T-cell (primary cell): ENCODE measurements at regions not wholly inside any gene's neighbourhood (a gene's known extent, or its start where the extent isn't known, plus 50 kb on each side); places are given as distances from the start of the nearest gene placed in this dataset.

ENCODE experiments used
- ATAC-seq, 4 experiments: fragments of 200-7000 bp in 3 of 4; fragments of 150-1000 bp in 1 of 4; cut with Tn5 transposase; replicated peaks in 1 of 4; 1 replicate in 3 of 4; 2 replicates in 1 of 4; pipeline ENCODE4 v1.10.0; 2021; ENCODE audit warnings: moderate library complexity in 3 of 4, mild to moderate bottlenecking in 2 of 4, moderate number of reproducible peaks in 1 of 4
- CTCF ChIA-PET, 2 donors: fragments of 300-600 bp; sonication (Branson Sonifier 250); formaldehyde crosslinking; loops; one replicate each; lab custom pipeline; 2022; ENCODE audit warnings: antibody characterized with exemption in 2 of 2; lab: Charles Lee
- POLR2A ChIA-PET, 2 donors: fragments of 300-600 bp; sonication (Branson Sonifier 250); formaldehyde crosslinking; loops; one replicate each; lab custom pipeline; 2022; ENCODE audit warnings: antibody characterized with exemption in 2 of 2; lab: Charles Lee
- DNase-seq, 35 experiments: peaks; one replicate each; pipeline versions ENCODE4 v3.0.0 to v3.0.0-alpha.2; 2013 to 2023
- H3K27ac ChIP-seq: one replicate; pipeline ENCODE4 v1.5.1; 2013; ENCODE audit warnings: low read length
- H3K27me3 ChIP-seq, 2 experiments: replicated peaks in 1 of 2; 1 replicate in 1 of 2; 2 replicates in 1 of 2; pipeline versions ENCODE4 v1.6.1 to v1.7.0; 2013; ENCODE audit warnings: low read length in 1 of 2, mixed read lengths in 1 of 2; ENCODE audit not compliant: control insufficient read depth in 2 of 2, insufficient read depth in 2 of 2; ENCODE audit errors: extremely low read depth in 1 of 2
- H3K36me3 ChIP-seq, 2 donors: 1 replicate in 1 of 2; 2 replicates in 1 of 2; pipeline versions ENCODE4 v1.6.1 to v1.7.0; 2013; ENCODE audit warnings: low read length in 1 of 2; ENCODE audit not compliant: control insufficient read depth in 2 of 2, insufficient read depth in 1 of 2; ENCODE audit errors: extremely low read depth in 1 of 2
- H3K4me1 ChIP-seq, 2 experiments: 1 replicate in 1 of 2; 2 replicates in 1 of 2; pipeline versions ENCODE4 v1.6.1 to v1.7.0; 2013; ENCODE audit warnings: low read length in 2 of 2, mixed read lengths in 1 of 2; ENCODE audit not compliant: insufficient read depth in 2 of 2, control insufficient read depth in 1 of 2; ENCODE audit errors: extremely low read depth in 1 of 2
- H3K4me3 ChIP-seq, 2 donors: 1 replicate in 1 of 2; 2 replicates in 1 of 2; pipeline versions ENCODE4 v1.5.1 to v1.7.0; 2013; ENCODE audit warnings: mild to moderate bottlenecking in 2 of 2, low read length in 1 of 2, moderate library complexity in 1 of 2; ENCODE audit not compliant: control insufficient read depth in 1 of 2; ENCODE audit errors: extremely low read depth in 1 of 2
- H3K9me3 ChIP-seq: 2 replicates; pipeline ENCODE4 v1.7.0; 2013
- H3K27ac Mint-ChIP-seq, 2 donors: one replicate each; pipeline ENCODE4 v1.8.0; 2020 to 2021; ENCODE audit warnings: mild to moderate bottlenecking in 2 of 2, mixed read lengths in 2 of 2
- H3K27me3 Mint-ChIP-seq, 2 donors: one replicate each; pipeline ENCODE4 v1.8.0; 2021 to 2022; ENCODE audit warnings: mixed read lengths in 2 of 2
- H3K36me3 Mint-ChIP-seq: one replicate; pipeline ENCODE4 v1.8.0; 2021; ENCODE audit warnings: mixed read lengths
- H3K4me1 Mint-ChIP-seq, 3 donors: one replicate each; pipeline ENCODE4 v1.8.0; 2020 to 2022; ENCODE audit warnings: mixed read lengths in 3 of 3, mild to moderate bottlenecking in 1 of 3
- H3K4me3 Mint-ChIP-seq, 3 donors: one replicate each; pipeline ENCODE4 v1.8.0; 2020 to 2022; ENCODE audit warnings: mild to moderate bottlenecking in 3 of 3, mixed read lengths in 3 of 3, moderate library complexity in 3 of 3
- H3K9me3 Mint-ChIP-seq, 3 donors: one replicate each; pipeline ENCODE4 v1.8.0; 2020 to 2022; ENCODE audit warnings: mixed read lengths in 3 of 3
- WGBS: methylation state at CpG from one replicate; pipeline ENCODE4 v1.1.5; 2013; ENCODE audit warnings: missing lambda C conversion rate; ENCODE audit not compliant: insufficient coverage; 5-methylcytosine and 5-hydroxymethylcytosine counted together

DNA sequence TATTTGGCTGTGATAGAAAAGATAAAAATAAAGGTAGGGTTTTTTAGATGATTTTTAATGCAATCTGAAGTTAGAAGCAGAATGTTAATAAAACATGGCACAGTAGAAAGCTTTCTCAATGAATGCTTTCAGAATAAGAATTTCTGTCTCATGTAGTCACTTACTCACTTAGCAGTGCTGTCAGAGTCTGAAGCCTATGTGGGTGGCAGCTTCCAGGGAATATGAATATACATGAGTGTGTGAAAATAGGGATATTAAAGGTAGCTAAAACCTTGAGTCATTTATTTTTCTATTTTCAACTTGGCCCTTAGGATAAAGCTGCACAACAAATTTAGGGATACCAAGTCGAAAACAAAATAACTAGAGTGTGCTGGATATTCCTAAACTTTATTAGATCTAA lies 427.9 kb downstream of the AEBP2 start:
- POLR2A ChIA-PET = no interaction called here
- no peak overlapping the region for H3K4me3 ChIP-seq
- CTCF ChIA-PET = no interaction called here
- ATAC-seq = no peak
- no peaks in the 10 kb centered on the region for H3K9me3 ChIP-seq
- H3K36me3 ChIP-seq = no peaks in the 10 kb centered on the region
- H3K36me3 Mint-ChIP-seq = no peaks in the 10 kb centered on the region
- H3K4me1 ChIP-seq = no peaks in the 10 kb centered on the region
- H3K27me3 ChIP-seq = no peaks in the 10 kb centered on the region
- no peaks in the 10 kb centered on the region for H3K9me3 Mint-ChIP-seq
- no peak for DNase-seq
- H3K27ac Mint-ChIP-seq = no peak overlapping the region
- WGBS = no CpG with 5 or more reads among the region's 1 CpG
- no peaks in the 10 kb centered on the region for H3K27me3 Mint-ChIP-seq
- H3K4me1 Mint-ChIP-seq = no peaks in the 10 kb centered on the region
- no peak overlapping the region for H3K27ac ChIP-seq
- H3K4me3 Mint-ChIP-seq = no peak overlapping the region

DNA sequence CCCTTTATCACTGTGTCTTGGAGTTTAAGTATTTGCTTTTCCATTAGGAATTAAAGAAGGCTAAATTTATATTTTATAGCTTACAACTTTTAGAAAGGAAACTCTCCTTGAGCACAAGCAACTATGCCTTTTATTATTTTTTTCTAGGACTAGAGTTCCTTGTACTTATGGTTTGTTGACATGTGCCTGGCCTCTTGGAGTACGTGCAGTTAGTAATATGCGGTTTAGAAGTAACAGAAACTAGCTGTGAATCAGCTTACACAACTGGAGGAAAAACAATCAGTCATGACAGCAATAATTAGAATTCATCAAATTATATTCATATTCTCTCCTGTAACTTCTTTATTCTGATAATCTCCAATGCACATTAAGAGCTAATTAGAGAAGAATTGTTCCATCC lies 428.7 kb downstream of the AEBP2 start:
- H3K36me3 Mint-ChIP-seq = no peaks in the 10 kb centered on the region
- Histone ChIP-seq H3K27me3 (no peaks in the 10 kb centered on the region), H3K4me1 (no peaks in the 10 kb centered on the region), H3K36me3 (no peaks in the 10 kb centered on the region), H3K9me3 (no peaks in the 10 kb centered on the region), H3K27ac (no peak overlapping the region), H3K4me3 (no peak overlapping the region)
- H3K4me1 Mint-ChIP-seq = no peaks in the 10 kb centered on the region
- H3K4me3 Mint-ChIP-seq = no peak overlapping the region
- no peaks in the 10 kb centered on the region for H3K27me3 Mint-ChIP-seq
- no CpG with 5 or more reads among the region's 2 CpGs for WGBS
- ChIA-PET POLR2A (no interaction called here), CTCF (no interaction called here)
- ATAC-seq = no peak
- no peak overlapping the region for H3K27ac Mint-ChIP-seq
- no peak for DNase-seq
- no peaks in the 10 kb centered on the region for H3K9me3 Mint-ChIP-seq

DNA sequence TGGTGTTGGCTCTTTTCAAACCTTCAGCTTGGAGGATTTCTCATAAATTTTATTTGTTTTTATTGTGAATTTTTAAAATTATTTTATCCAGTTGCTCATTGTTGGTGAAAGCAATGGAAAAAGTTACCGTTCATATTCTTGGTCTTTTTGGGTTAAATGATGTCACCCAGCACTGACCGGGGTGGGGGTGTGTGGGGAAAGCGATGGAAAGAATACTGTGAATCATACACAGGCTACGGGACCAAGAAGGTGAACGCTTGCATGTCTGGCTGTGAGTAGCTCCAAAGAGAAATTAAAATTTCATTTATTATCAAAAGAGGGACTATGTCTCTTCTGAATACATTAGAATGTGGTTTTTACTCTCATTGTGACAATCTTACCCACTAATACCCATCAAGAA lies 430.1 kb downstream of the AEBP2 start:
- Histone ChIP-seq H3K27me3 (no peaks in the 10 kb centered on the region), H3K4me1 (no peaks in the 10 kb centered on the region), H3K36me3 (no peaks in the 10 kb centered on the region), H3K4me3 (no peak overlapping the region), H3K9me3 (no peaks in the 10 kb centered on the region), H3K27ac (no peak overlapping the region)
- H3K4me3 Mint-ChIP-seq = no peak overlapping the region
- DNase-seq = no peak
- no peaks in the 10 kb centered on the region for H3K27me3 Mint-ChIP-seq
- no CpG with 5 or more reads among the region's 5 CpGs for WGBS
- CTCF ChIA-PET = no interaction called here
- H3K4me1 Mint-ChIP-seq = no peaks in the 10 kb centered on the region
- no peak overlapping the region for H3K27ac Mint-ChIP-seq
- no peak for ATAC-seq
- H3K36me3 Mint-ChIP-seq = no peaks in the 10 kb centered on the region
- H3K9me3 Mint-ChIP-seq = no peaks in the 10 kb centered on the region
- POLR2A ChIA-PET = no interaction called here

DNA sequence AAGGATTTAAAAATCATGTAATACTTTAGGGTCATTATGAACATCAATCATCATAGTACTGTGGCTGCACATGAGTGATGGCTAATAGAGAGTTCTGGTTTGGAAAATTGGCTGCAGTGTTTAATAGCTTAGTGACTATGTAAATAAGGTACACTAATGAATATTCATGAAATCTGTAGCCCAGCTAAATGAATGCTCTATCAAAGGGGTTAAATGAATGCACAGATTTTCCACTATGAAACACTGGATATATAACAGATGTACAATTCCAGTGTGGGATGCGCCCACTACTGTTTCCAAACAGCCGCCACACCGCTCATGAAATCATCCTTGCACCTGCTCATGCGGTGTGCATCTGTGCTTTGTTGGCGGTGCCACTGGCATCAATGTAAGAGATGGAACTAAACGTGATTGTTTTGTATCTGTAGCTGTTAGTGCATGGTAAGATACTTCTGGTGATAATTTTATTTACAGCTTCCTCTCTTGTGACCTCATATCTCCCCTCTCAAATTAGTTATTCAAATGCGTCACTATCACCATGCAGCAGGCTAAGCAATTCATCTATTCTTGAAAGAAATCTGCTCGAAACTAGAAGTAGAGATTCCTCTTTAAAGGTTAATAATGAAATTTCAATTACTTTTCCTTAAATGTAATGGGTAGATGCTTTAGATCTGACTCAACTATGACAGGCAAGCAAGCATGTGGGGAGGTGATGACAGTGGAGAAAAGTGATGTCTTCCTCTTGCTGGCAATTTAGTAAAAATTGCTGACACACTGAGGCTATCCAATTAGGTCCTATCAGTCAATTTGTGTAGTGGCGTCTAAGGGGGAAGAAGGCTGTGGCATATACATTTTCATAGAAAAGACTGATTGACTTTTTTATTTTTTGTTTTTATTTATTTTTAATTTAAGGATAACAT lies 433.6 kb downstream of the AEBP2 start:
- Mint-ChIP-seq H3K9me3 (no peaks in the 10 kb centered on the region), H3K4me1 (no peaks in the 10 kb centered on the region), H3K36me3 (no peaks in the 10 kb centered on the region), H3K4me3 (no peak overlapping the region), H3K27me3 (peaks cover 0 to 5% of the 10 kb centered on the region in 2 donors), H3K27ac (no peak overlapping the region)
- DNase-seq (no peak), ATAC-seq (no peak)
- no peaks in the 10 kb centered on the region for H3K27me3 ChIP-seq
- POLR2A ChIA-PET = no interaction called here
- CTCF ChIA-PET = no interaction called here
- H3K9me3 ChIP-seq = no peaks in the 10 kb centered on the region
- no peaks in the 10 kb centered on the region for H3K36me3 ChIP-seq
- no peak overlapping the region for H3K4me3 ChIP-seq
- no peaks in the 10 kb centered on the region for H3K4me1 ChIP-seq
- WGBS = 96% methylated on average over 5 of the region's 9 CpGs
- H3K27ac ChIP-seq = no peak overlapping the region

DNA sequence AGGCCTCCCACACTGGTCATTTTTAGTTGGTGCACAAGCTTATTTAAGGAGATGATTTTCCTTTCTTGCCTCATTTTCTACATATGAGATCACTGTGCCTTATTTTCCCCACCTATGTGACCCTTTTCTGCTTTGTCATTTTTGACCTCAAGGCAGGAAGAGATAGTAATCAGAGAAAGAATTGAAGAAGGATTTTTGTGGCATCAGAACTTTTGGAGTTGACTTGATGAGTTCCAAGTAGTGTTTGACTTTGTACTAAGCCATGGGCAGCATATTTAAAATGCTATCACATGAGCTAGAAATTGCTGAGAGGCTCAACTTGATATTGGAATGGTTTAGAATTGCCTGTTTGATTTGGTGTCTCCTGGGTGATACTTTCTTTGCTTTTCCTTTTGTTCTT lies 440.8 kb downstream of the AEBP2 start:
- H3K27me3 Mint-ChIP-seq = peaks cover 0 to 6% of the 10 kb centered on the region in 2 donors
- Histone ChIP-seq H3K27me3 (no peaks in the 10 kb centered on the region), H3K9me3 (no peaks in the 10 kb centered on the region), H3K27ac (no peak overlapping the region), H3K4me3 (no peak overlapping the region), H3K36me3 (no peaks in the 10 kb centered on the region), H3K4me1 (no peaks in the 10 kb centered on the region)
- DNase-seq (no peak), ATAC-seq (no peak)
- H3K4me3 Mint-ChIP-seq = no peak overlapping the region
- no peaks in the 10 kb centered on the region for H3K9me3 Mint-ChIP-seq
- H3K4me1 Mint-ChIP-seq = no peaks in the 10 kb centered on the region
- POLR2A ChIA-PET = no interaction called here
- H3K27ac Mint-ChIP-seq = no peak overlapping the region
- CTCF ChIA-PET = no interaction called here
- no peaks in the 10 kb centered on the region for H3K36me3 Mint-ChIP-seq

DNA sequence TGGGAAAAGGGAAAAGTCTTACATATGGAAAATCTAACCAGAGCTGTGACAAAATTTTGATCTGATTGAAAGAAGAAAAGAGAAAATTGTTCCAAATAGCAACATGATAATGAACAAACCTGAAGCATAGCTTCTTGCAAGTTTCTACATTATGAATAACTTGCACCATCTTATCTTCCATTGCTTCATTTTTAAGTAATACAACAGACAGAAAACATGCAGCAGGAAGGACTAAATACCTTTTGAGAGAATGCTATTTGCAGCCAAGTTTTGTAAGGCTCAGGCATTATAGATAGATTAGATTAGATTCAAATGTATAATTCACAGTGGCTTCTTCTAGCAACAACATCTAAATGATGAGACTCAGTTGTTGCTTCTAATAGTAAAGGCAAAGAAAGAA lies 441.4 kb downstream of the AEBP2 start:
- Mint-ChIP-seq H3K9me3 (no peaks in the 10 kb centered on the region), H3K4me3 (no peak overlapping the region), H3K36me3 (no peaks in the 10 kb centered on the region), H3K27me3 (peaks cover 0 to 6% of the 10 kb centered on the region in 2 donors), H3K27ac (no peak overlapping the region), H3K4me1 (no peaks in the 10 kb centered on the region)
- H3K4me3 ChIP-seq = no peak overlapping the region
- H3K4me1 ChIP-seq = no peaks in the 10 kb centered on the region
- H3K27me3 ChIP-seq = no peaks in the 10 kb centered on the region
- DNase-seq (no peak), ATAC-seq (no peak)
- no peak overlapping the region for H3K27ac ChIP-seq
- H3K36me3 ChIP-seq = no peaks in the 10 kb centered on the region
- H3K9me3 ChIP-seq = no peaks in the 10 kb centered on the region
- ChIA-PET POLR2A (no interaction called here), CTCF (no interaction called here)

DNA sequence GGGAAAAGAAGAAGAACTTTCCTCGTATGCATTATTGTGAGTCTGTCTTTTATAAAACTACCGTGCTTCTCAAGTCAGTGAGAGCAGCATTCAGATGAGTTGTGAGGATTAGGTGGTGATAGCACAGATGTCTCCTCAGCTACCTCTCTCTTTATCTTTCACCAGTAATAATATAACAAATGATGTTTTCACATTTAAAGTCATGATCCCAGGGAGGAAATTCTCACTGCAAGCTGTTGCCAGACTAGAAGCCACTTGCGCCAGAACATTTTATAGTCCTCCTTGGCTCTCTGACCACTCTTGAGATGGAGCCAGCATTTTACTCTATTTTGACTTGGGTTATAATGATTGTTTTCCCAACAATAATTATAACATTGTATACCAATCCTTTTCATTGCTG lies 443.1 kb downstream of the AEBP2 start:
- H3K9me3 ChIP-seq = no peaks in the 10 kb centered on the region
- ATAC-seq (no peak), DNase-seq (no peak)
- no peaks in the 10 kb centered on the region for H3K36me3 ChIP-seq
- no peak overlapping the region for H3K4me3 ChIP-seq
- no peak overlapping the region for H3K27ac ChIP-seq
- WGBS = no CpG with 5 or more reads among the region's 3 CpGs
- POLR2A ChIA-PET = no interaction called here
- Mint-ChIP-seq H3K4me1 (no peaks in the 10 kb centered on the region), H3K27ac (no peak overlapping the region), H3K27me3 (peaks cover 0 to 6% of the 10 kb centered on the region in 2 donors), H3K9me3 (no peaks in the 10 kb centered on the region), H3K4me3 (no peak overlapping the region), H3K36me3 (no peaks in the 10 kb centered on the region)
- H3K4me1 ChIP-seq = no peaks in the 10 kb centered on the region
- no peaks in the 10 kb centered on the region for H3K27me3 ChIP-seq
- CTCF ChIA-PET = no interaction called here
